GM12878 (cell line): ENCODE measurements at regions not wholly inside any gene's neighbourhood (a gene's known extent, or its start where the extent isn't known, plus 50 kb on each side); places are given as distances from the start of the nearest gene placed in this dataset.

Experiments
- ATAC-seq: fragments of 200-7000 bp; cut with Tn5 transposase; 3 replicates; pipeline ENCODE4 v1.9.1; 2020; ENCODE audit warnings: mild to moderate bottlenecking, moderate library complexity
- BruUV-seq: library from RNA; stranded (reverse); fragments of 400-500 nt; replicated peaks from 2 replicates; lab custom pipeline; 2021; lab: Mats Ljungman, UMichigan
- CTCF ChIA-PET: fragments of 300-600 bp; sonication (Branson Sonifier 250); formaldehyde crosslinking; extraction: SDS; loops from one replicate; lab custom pipeline; 2021; ENCODE audit warnings: inconsistent platforms; lab: Yijun Ruan, JAX
- POLR2A ChIA-PET: fragments of 350-600 bp; formaldehyde crosslinking; extraction: SDS; loops from one replicate; lab custom pipeline; 2021; ENCODE audit warnings: inconsistent platforms; lab: Charles Lee
- RAD21 ChIA-PET: fragments of 300-600 bp; sonication (Branson Sonifier 250); formaldehyde crosslinking; loops from one replicate; lab custom pipeline; 2023; ENCODE audit warnings: antibody characterized with exemption; ENCODE audit not compliant: unreplicated experiment; lab: Charles Lee
- SMC1A ChIA-PET: fragments of 300-600 bp; sonication (Branson Sonifier 250); formaldehyde crosslinking; loops from one replicate; lab custom pipeline; 2023; ENCODE audit not compliant: unreplicated experiment, uncharacterized antibody; lab: Charles Lee
- DNase-seq: peaks from one replicate; pipeline ENCODE4 v3.0.0-alpha.2; 2011; ENCODE audit warnings: low read depth, low spot score
- FAIRE-seq: peaks from 3 replicates; lab custom pipeline; 2011; peaks lifted over from hg19 to GRCh38; lab: Jason Lieb, UNC
- H2AFZ ChIP-seq: 2 replicates; pipeline ENCODE4 v1.6.0; 2011; ENCODE audit warnings: low read depth, low read length, control low read depth; ENCODE audit not compliant: control insufficient read depth
- H3K27ac ChIP-seq: 2 replicates; pipeline ENCODE4 v1.5.1; 2011; ENCODE audit warnings: control low read depth; ENCODE audit not compliant: control insufficient read depth, insufficient read depth
- H3K27me3 ChIP-seq, 2 experiments: replicated peaks in 1 of 2; 2 replicates each; pipeline versions ENCODE4 v1.6.0 to v1.6.1; 2011; ENCODE audit warnings: low read length in 1 of 2; ENCODE audit not compliant: control insufficient read depth in 2 of 2, insufficient read depth in 2 of 2
- H3K36me3 ChIP-seq, 2 experiments: 2 replicates each; pipeline ENCODE4 v1.5.1; 2011; ENCODE audit warnings: low read length in 1 of 2; ENCODE audit not compliant: control insufficient read depth in 2 of 2, insufficient read depth in 2 of 2
- H3K4me1 ChIP-seq: 2 replicates; pipeline ENCODE4 v1.6.1; 2011; ENCODE audit warnings: mild to moderate bottlenecking, low read length, moderate library complexity, mixed read lengths; ENCODE audit not compliant: control insufficient read depth, insufficient read depth
- H3K4me2 ChIP-seq: 2 replicates; pipeline ENCODE4 v1.6.0; 2011; ENCODE audit warnings: control low read depth; ENCODE audit not compliant: control insufficient read depth, insufficient read depth
- H3K4me3 ChIP-seq: fragments of 200-600 bp; sonication (generic); 2 replicates; pipeline ENCODE4 v1.5.1; 2016
- H3K79me2 ChIP-seq: 2 replicates; pipeline ENCODE4 v1.6.0; 2011; ENCODE audit warnings: low read length; ENCODE audit not compliant: control insufficient read depth, insufficient read depth
- H3K9ac ChIP-seq: 2 replicates; pipeline ENCODE4 v1.8.0; 2011; ENCODE audit warnings: low read length, control low read depth, mixed read lengths; ENCODE audit not compliant: control insufficient read depth, insufficient read depth
- H3K9me3 ChIP-seq: replicated peaks from 3 replicates; pipeline ENCODE4 v1.5.1; 2011; ENCODE audit warnings: mild to moderate bottlenecking, low read length; ENCODE audit not compliant: control insufficient read depth, insufficient read depth
- H4K20me1 ChIP-seq: 2 replicates; pipeline ENCODE4 v1.6.0; 2011; ENCODE audit not compliant: control insufficient read depth, insufficient read depth
- ASH2L ChIP-seq: fragments of 300-600, 200-600 bp; sonication (generic); IDR thresholded peaks from 2 replicates; pipeline ENCODE4 v1.6.1; 2017; ENCODE audit warnings: low read depth, mild to moderate bottlenecking, borderline replicate concordance
- CHD1 ChIP-seq: IDR thresholded peaks from 2 replicates; pipeline ENCODE4 v1.6.1; 2012; ENCODE audit warnings: low read depth, low read length, improper control_type of control experiment
- FOXM1 ChIP-seq: IDR thresholded peaks from 2 replicates; pipeline ENCODE4 v1.6.1; 2012; ENCODE audit warnings: low read depth, mild to moderate bottlenecking, inconsistent platforms, low read length, moderate library complexity
- KAT2A ChIP-seq: conservative IDR thresholded peaks from 2 replicates; pipeline ENCODE4 v1.6.1; 2011; ENCODE audit warnings: low read depth, low read length; ENCODE audit not compliant: control insufficient read depth
- PML ChIP-seq: IDR thresholded peaks from 2 replicates; pipeline ENCODE4 v1.6.1; 2012; ENCODE audit warnings: low read length, inconsistent platforms
- RB1 ChIP-seq: fragments of 450-650 bp; formaldehyde crosslinking; IDR thresholded peaks from 2 replicates; pipeline ENCODE4 v1.6.1; 2017; ENCODE audit warnings: mild to moderate bottlenecking, borderline replicate concordance
- SUZ12 ChIP-seq: fragments of 200-600 bp; sonication (generic); IDR thresholded peaks from one replicate; pipeline ENCODE4 v1.6.1; 2018; ENCODE audit warnings: antibody characterized with exemption, mild to moderate bottlenecking; ENCODE audit not compliant: unreplicated experiment
- ZSCAN29 ChIP-seq: fragments of 450-650 bp; IDR thresholded peaks from 2 replicates; pipeline ENCODE4 v1.6.1; 2017; ENCODE audit warnings: mild to moderate bottlenecking, moderate library complexity
- in situ Hi-C: fragments of 300-500 bp; cut with MboI; formaldehyde crosslinking; loops from 9 replicates; pipeline ENCODE4 v1.14.3; 2018; ENCODE audit warnings: mixed read lengths
- intact Hi-C: fragments of 100-400 bp; cut with micrococcal nuclease; formaldehyde crosslinking; loops from one replicate; pipeline ENCODE4 v1.14.2; 2022; ENCODE audit not compliant: unreplicated experiment
- TF ChIP-seq, protein P1 (sequence below): IDR thresholded peaks from 2 replicates; pipeline ENCODE4 v1.6.1; 2011; ENCODE audit warnings: low read depth, mild to moderate bottlenecking, low read length, moderate library complexity, borderline replicate concordance; ENCODE audit errors: extremely low read depth
- TF ChIP-seq, protein P2 (sequence below): IDR thresholded peaks from 2 replicates; pipeline ENCODE4 v1.6.1; 2012; ENCODE audit warnings: improper control_type of control experiment, low read depth, low read length; ENCODE audit not compliant: insufficient replicate concordance
- TF ChIP-seq, protein P3 (sequence below): fragments of 450-650 bp; IDR thresholded peaks from 2 replicates; pipeline ENCODE4 v1.6.1; 2017; ENCODE audit warnings: mild to moderate bottlenecking, moderate library complexity
- TF ChIP-seq, protein P4 (sequence below): IDR thresholded peaks from 2 replicates; pipeline ENCODE4 v1.6.1; 2012; ENCODE audit warnings: low read length, inconsistent platforms

- no peaks in the 10 kb centered on the region for H3K27me3 ChIP-seq
- H2AFZ ChIP-seq = no peak overlapping the region
- H3K4me3 ChIP-seq = no peak overlapping the region
- SMC1A ChIA-PET = no interaction called here
- in situ Hi-C loops (no loop called here), intact Hi-C loops (no loop called here)
- no peak for DNase-seq
- RAD21 ChIA-PET = no interaction called here
- no peaks in the 10 kb centered on the region for H3K9me3 ChIP-seq
- no peak overlapping the region for H3K27ac ChIP-seq
- no peak for ATAC-seq
- no TSS peak for BruUV-seq
- no peak overlapping the region for H3K9ac ChIP-seq
- POLR2A ChIA-PET = no interaction called here
- H3K4me2 ChIP-seq = no peak overlapping the region
- H3K4me1 ChIP-seq = no peaks in the 10 kb centered on the region
- no peaks in the 10 kb centered on the region for H4K20me1 ChIP-seq
- CTCF ChIA-PET = interaction anchor here (0.7 kb wide), 1 partner anchor 91 kb away, joined by 3 read pairs; no protein-coding TSS in a partner anchor
- FAIRE-seq = no peak
- no peaks in the 10 kb centered on the region for H3K36me3 ChIP-seq
- H3K79me2 ChIP-seq = no peaks in the 10 kb centered on the region
- TF ChIP-seq CHD1 (no peak), SUZ12 (no peak), RB1 (no peak), KAT2A (no peak), FOXM1 (no peak), ZSCAN29 (no peak), ASH2L (no peak), PML (no peak)
- TF ChIP-seq, protein P1, sequence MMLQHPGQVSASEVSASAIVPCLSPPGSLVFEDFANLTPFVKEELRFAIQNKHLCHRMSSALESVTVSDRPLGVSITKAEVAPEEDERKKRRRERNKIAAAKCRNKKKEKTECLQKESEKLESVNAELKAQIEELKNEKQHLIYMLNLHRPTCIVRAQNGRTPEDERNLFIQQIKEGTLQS = no peak
- TF ChIP-seq, protein P2, sequence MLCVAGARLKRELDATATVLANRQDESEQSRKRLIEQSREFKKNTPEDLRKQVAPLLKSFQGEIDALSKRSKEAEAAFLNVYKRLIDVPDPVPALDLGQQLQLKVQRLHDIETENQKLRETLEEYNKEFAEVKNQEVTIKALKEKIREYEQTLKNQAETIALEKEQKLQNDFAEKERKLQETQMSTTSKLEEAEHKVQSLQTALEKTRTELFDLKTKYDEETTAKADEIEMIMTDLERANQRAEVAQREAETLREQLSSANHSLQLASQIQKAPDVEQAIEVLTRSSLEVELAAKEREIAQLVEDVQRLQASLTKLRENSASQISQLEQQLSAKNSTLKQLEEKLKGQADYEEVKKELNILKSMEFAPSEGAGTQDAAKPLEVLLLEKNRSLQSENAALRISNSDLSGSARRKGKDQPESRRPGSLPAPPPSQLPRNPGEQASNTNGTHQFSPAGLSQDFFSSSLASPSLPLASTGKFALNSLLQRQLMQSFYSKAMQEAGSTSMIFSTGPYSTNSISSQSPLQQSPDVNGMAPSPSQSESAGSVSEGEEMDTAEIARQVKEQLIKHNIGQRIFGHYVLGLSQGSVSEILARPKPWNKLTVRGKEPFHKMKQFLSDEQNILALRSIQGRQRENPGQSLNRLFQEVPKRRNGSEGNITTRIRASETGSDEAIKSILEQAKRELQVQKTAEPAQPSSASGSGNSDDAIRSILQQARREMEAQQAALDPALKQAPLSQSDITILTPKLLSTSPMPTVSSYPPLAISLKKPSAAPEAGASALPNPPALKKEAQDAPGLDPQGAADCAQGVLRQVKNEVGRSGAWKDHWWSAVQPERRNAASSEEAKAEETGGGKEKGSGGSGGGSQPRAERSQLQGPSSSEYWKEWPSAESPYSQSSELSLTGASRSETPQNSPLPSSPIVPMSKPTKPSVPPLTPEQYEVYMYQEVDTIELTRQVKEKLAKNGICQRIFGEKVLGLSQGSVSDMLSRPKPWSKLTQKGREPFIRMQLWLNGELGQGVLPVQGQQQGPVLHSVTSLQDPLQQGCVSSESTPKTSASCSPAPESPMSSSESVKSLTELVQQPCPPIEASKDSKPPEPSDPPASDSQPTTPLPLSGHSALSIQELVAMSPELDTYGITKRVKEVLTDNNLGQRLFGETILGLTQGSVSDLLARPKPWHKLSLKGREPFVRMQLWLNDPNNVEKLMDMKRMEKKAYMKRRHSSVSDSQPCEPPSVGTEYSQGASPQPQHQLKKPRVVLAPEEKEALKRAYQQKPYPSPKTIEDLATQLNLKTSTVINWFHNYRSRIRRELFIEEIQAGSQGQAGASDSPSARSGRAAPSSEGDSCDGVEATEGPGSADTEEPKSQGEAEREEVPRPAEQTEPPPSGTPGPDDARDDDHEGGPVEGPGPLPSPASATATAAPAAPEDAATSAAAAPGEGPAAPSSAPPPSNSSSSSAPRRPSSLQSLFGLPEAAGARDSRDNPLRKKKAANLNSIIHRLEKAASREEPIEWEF = no peak
- TF ChIP-seq, protein P3, sequence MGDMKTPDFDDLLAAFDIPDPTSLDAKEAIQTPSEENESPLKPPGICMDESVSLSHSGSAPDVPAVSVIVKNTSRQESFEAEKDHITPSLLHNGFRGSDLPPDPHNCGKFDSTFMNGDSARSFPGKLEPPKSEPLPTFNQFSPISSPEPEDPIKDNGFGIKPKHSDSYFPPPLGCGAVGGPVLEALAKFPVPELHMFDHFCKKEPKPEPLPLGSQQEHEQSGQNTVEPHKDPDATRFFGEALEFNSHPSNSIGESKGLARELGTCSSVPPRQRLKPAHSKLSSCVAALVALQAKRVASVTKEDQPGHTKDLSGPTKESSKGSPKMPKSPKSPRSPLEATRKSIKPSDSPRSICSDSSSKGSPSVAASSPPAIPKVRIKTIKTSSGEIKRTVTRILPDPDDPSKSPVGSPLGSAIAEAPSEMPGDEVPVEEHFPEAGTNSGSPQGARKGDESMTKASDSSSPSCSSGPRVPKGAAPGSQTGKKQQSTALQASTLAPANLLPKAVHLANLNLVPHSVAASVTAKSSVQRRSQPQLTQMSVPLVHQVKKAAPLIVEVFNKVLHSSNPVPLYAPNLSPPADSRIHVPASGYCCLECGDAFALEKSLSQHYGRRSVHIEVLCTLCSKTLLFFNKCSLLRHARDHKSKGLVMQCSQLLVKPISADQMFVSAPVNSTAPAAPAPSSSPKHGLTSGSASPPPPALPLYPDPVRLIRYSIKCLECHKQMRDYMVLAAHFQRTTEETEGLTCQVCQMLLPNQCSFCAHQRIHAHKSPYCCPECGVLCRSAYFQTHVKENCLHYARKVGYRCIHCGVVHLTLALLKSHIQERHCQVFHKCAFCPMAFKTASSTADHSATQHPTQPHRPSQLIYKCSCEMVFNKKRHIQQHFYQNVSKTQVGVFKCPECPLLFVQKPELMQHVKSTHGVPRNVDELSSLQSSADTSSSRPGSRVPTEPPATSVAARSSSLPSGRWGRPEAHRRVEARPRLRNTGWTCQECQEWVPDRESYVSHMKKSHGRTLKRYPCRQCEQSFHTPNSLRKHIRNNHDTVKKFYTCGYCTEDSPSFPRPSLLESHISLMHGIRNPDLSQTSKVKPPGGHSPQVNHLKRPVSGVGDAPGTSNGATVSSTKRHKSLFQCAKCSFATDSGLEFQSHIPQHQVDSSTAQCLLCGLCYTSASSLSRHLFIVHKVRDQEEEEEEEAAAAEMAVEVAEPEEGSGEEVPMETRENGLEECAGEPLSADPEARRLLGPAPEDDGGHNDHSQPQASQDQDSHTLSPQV = no peak
- TF ChIP-seq, protein P4, sequence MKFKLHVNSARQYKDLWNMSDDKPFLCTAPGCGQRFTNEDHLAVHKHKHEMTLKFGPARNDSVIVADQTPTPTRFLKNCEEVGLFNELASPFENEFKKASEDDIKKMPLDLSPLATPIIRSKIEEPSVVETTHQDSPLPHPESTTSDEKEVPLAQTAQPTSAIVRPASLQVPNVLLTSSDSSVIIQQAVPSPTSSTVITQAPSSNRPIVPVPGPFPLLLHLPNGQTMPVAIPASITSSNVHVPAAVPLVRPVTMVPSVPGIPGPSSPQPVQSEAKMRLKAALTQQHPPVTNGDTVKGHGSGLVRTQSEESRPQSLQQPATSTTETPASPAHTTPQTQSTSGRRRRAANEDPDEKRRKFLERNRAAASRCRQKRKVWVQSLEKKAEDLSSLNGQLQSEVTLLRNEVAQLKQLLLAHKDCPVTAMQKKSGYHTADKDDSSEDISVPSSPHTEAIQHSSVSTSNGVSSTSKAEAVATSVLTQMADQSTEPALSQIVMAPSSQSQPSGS = no peak
Measured at GRCh38 chr16:51872524-51872923, 674.4 kb downstream of the TOX3 start.
